GM12865 (cell line): ENCODE measurements at regions not wholly inside any gene's neighbourhood (a gene's known extent, or its start where the extent isn't known, plus 50 kb on each side); places are given as distances from the start of the nearest gene placed in this dataset.

Experiments used
- DNase-seq: peaks from one replicate; pipeline ENCODE4 v3.0.0; 2010; ENCODE audit warnings: low read depth
- H3K4me3 ChIP-seq: 2 replicates; pipeline ENCODE4 v1.5.1; 2011; ENCODE audit warnings: mild to moderate bottlenecking, low read depth, low read length, control low read depth
- CTCF ChIP-seq: IDR thresholded peaks from 2 replicates; pipeline ENCODE4 v1.5.1; 2011; ENCODE audit warnings: low read length, control low read depth, low read depth, inconsistent platforms; ENCODE audit not compliant: insufficient read depth; ENCODE audit errors: missing control alignments

DNA sequence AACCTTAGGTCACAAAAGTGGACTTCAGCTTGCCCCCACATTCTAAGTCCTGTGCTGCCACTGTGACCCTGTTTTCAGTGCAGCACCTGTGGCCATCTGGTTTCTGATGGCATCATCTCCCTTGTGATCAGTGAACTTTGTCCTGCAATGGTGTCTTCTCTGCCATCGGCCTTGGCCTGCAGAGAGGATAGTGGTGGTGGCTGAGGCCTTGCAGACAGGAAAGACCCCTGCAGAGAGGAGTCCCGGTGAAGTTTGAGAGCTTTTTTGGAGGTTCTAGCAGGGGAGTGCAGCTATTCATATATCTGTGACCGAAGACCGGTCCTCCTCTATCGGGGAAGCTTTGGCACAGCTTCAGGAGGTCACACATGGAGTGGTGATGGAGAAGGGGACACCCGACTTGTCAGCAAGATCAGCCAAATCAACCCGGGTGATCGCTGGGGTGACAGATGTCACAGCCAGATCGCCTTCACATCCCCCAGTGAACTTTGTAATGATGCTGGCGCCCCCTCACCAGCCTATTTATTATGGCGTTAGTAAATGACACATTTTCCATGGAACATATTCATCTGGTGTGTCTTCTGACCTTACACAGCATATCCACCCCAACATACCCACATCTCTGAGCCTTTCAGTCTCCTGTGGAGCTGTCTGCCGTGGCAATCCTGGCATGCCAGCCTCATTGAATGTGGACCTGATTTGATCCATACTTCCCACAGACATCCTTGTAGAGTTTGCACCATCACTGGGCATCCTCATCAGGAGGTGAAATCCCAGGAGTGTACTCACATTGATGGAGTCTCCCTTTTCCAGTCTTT is 136.1 kb downstream of the PAPOLA start:
- no peak for DNase-seq

DNA sequence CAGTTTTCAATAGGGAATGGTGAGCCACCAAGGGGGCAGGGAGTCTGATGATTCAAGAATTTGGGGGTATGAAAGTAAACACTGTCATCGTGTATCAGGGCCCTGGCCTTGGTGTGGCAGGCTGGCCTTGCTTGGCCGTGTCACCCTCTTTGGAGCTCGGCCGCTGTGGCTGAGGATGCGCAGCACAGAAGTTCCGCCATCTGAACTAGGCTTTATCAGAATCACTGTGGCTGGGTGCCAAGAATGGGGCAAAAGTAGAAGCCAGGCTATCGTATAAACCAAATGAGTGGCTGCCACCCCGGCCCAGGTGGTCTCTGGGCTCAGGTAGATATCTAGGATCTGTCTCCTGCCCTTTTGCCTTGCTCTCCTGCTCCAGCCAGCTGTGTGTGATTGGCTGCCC is 137.4 kb downstream of the PAPOLA start:
- H3K4me3 ChIP-seq, result no peak overlapping the region
- no peak for DNase-seq
- TF ChIP-seq CTCF, result no peak

More for the DNA sequence above, 136.1 kb downstream of the PAPOLA start:
- H3K4me3 ChIP-seq, result no peak overlapping the region
- TF ChIP-seq CTCF, result no peak

DNA sequence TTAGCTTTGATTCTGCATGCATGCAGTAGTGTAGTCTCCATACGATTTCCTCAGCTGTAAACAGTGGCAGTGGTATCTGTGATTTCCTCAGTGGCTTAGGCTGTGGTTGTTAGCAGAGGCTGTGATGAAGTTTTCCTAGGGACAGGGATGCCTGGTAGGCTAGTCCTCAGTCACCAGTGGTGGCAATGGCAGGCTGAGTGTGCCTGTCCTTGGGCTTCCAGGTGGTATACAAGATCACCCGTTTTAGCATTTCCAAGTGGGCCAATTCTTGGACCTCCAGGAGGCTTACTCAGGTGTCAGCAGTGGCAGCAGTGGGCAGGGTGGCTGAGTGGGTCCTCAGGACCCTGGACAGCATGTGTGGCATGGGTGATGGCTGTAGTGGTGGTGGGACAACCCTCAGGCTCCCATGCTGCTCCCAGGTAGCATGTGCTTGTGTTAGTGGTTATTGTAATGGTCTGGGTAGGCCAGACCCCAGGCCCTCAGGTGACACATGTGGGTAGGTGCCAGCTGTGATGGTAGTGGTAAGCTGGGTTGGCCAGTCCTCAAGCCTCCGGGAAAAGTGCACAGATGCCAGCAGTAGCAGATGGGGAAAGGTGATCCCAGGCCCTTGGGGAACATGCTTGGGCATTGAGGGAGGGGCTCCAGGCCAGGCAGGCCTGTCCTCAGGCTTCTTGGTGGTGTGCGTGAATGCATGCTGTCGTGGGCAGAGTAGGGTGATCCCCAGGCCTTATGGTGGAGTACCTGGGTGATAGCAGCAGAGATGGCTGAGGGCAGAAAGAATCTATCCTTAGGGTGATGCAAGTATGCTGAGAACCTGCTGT is 146.5 kb downstream of the PAPOLA start:
- no peak for TF ChIP-seq CTCF
- DNase-seq, result no peak
- H3K4me3 ChIP-seq, result no peak overlapping the region

DNA sequence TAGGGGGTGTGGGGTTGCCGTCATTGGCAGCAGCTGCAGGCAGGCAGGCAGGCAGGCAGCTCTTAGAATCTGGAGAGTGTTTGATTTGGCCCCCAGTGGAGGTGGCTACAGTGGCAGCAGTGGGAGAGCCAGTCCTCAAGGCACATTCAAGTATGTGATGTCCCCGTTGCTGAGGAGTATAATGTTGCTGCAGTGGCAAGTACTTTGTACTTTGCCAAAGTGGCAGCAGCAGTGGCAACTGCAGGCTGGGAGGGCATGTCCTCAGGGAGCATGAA is 147.1 kb downstream of the PAPOLA start:
- TF ChIP-seq CTCF, result no peak
- no peak for DNase-seq

DNA sequence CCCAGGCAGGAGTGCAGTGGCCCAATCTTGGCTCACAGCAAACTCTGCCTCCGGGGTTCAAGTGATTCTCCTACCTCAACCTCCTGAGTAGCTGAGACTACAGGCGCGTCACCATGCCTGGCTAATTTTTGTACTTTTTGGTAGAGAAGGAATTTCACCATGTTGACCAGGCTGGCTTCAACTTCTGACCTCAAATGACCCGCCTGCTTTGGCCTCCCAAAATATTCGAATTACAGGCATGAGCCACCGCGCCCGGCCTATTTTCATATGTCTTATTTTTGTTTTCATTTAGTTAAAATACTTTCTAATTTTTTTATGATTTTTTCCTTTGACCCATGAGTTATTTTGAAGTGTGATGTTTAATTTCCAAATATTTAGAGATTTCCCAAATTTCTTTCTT is 143.6 kb upstream of the VRK1 start:
- no peak for DNase-seq
- no peak for TF ChIP-seq CTCF

More for the DNA sequence above, 147.1 kb downstream of the PAPOLA start:
- no peak overlapping the region for H3K4me3 ChIP-seq

DNA sequence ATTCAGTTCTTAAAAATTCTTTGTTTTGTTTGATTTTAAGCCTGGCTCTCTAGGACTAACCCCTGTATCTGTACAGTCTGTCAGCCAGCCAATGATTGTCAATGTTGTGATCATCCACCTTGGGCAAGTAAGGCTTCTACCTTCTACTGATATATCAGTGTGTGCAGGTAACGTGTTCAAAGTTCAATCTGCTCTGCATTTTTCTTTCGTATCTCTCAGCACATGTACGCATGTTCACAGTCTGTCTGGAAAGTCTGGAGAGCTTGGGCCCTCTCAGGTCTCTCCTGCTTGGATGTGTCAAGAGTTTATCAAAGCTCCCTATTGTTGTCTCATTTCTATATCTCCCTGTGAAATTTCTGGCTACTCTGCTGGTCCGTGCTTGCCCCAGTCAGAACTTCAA is 138.6 kb upstream of the VRK1 start:
- TF ChIP-seq CTCF, result no peak
- no peak for DNase-seq
- H3K4me3 ChIP-seq, result no peak overlapping the region

More for the DNA sequence above, 143.6 kb upstream of the VRK1 start:
- no peak overlapping the region for H3K4me3 ChIP-seq

- no peak overlapping the region for H3K4me3 ChIP-seq
- TF ChIP-seq CTCF, result no peak
- DNase-seq, result no peak
Observed at GRCh38 chr14:96660123-96660522, 137.1 kb upstream of the VRK1 start.
